ENCODE measurements at regions not wholly inside any gene's neighbourhood (a gene's known extent, or its start where the extent isn't known, plus 50 kb on each side); places are given as distances from the start of the nearest gene placed in this dataset.

- H3K27ac ChIP-seq (ENCODE audit: low read depth, low read length) = no peak overlapping the region
- DNase-seq (ENCODE audit: insufficient read length, low spot score, missing footprints) = no peak
- no peaks in the 10 kb centered on the region for H4K20me1 ChIP-seq (ENCODE audit: insufficient read depth, low read length)
- H3K4me1 ChIP-seq (ENCODE audit: insufficient read depth, low read length) = no peaks in the 10 kb centered on the region
- TF ChIP-seq CTCF (IDR thresholded peaks at IDR 0.05; ENCODE audit: extremely low read depth, low read depth, low read length) = no peak
- H3K36me3 ChIP-seq (ENCODE audit: insufficient read depth, low read length) = no peaks in the 10 kb centered on the region
- no peak overlapping the region for H2AFZ ChIP-seq (ENCODE audit: low read length)
- H3K79me2 ChIP-seq (ENCODE audit: insufficient read depth, low read length) = no peaks in the 10 kb centered on the region
- no peaks in the 10 kb centered on the region for H3K9me3 ChIP-seq (ENCODE audit: low read depth, low read length)
- H3K4me2 ChIP-seq (ENCODE audit: insufficient read depth, low read length) = no peak overlapping the region
- H3K4me3 ChIP-seq (ENCODE audit: insufficient read depth, low read length) = no peak overlapping the region
- H3K27me3 ChIP-seq (ENCODE audit: insufficient read depth, low read length) = no peaks in the 10 kb centered on the region
Observed at GRCh38 chr5:31121224-31121623, 72.3 kb upstream of the CDH6 start.

DNA sequence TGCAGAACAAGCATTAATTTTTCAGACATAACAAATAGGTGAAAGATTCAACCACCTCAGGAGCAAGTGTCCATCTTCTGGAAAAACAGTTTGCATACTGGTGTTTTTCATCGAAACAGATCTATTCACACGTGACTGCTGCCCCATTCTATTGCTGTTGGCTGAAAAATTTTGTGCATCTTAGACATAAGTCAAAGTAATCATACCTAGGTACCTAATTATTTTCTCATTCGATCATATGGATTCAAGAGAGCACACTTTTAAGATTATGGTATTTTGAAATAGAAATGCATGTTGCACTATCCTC is 72.9 kb upstream of the CDH6 start:
- no peak for DNase-seq (ENCODE audit: insufficient read length, low spot score, missing footprints)
- Histone ChIP-seq H3K4me2 (ENCODE audit: insufficient read depth, low read length) (no peak overlapping the region), H3K79me2 (ENCODE audit: insufficient read depth, low read length) (no peaks in the 10 kb centered on the region), H3K4me1 (ENCODE audit: insufficient read depth, low read length) (no peaks in the 10 kb centered on the region), H3K4me3 (ENCODE audit: insufficient read depth, low read length) (no peak overlapping the region), H2AFZ (ENCODE audit: low read length) (no peak overlapping the region), H3K9me3 (ENCODE audit: low read depth, low read length) (no peaks in the 10 kb centered on the region), H4K20me1 (ENCODE audit: insufficient read depth, low read length) (no peaks in the 10 kb centered on the region), H3K27ac (ENCODE audit: low read depth, low read length) (no peak overlapping the region), H3K27me3 (ENCODE audit: insufficient read depth, low read length) (no peaks in the 10 kb centered on the region), H3K36me3 (ENCODE audit: insufficient read depth, low read length) (no peaks in the 10 kb centered on the region)
- TF ChIP-seq CTCF (IDR thresholded peaks at IDR 0.05; ENCODE audit: extremely low read depth, low read depth, low read length) = no peak

DNA sequence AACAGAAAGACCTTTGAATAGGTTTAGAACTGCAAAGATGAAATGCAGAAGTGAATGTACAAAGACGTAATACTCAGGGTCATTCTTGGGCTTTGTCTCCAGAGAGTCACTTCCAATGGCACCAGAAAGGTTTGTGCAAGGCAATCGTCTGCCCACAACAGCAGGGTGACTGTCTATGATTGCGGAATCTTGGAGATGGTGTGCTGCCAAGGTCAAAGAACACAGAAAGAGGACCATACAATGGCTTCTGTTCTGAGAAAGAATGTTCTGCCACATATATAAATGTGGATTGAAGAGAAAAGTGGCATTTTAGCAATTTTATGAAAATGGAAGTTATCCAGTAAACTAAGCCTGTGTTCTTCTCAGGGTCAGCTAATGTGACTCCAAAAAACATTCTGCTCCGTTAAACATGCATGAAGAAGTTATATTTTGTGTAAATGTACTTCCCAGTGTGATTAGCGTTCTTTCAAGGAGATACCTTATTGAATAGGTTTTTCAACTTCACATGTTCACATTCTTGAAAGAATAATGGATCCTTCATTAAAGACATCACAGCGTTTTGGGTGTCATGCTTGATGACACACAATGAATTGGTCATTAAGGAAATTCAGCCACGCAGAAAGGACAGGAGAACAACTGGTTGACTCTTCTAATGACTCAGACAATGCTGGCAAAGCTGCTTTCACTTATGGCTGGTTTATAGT is 73.4 kb upstream of the CDH6 start:
- H3K4me3 ChIP-seq (ENCODE audit: insufficient read depth, low read length) = no peak overlapping the region
- H3K9me3 ChIP-seq (ENCODE audit: low read depth, low read length) = no peaks in the 10 kb centered on the region
- H2AFZ ChIP-seq (ENCODE audit: low read length) = no peak overlapping the region
- H3K27me3 ChIP-seq (ENCODE audit: insufficient read depth, low read length) = no peaks in the 10 kb centered on the region
- no peak overlapping the region for H3K4me2 ChIP-seq (ENCODE audit: insufficient read depth, low read length)
- no peaks in the 10 kb centered on the region for H3K79me2 ChIP-seq (ENCODE audit: insufficient read depth, low read length)
- TF ChIP-seq CTCF (IDR thresholded peaks at IDR 0.05; ENCODE audit: extremely low read depth, low read depth, low read length) = no peak
- no peaks in the 10 kb centered on the region for H4K20me1 ChIP-seq (ENCODE audit: insufficient read depth, low read length)
- H3K27ac ChIP-seq (ENCODE audit: low read depth, low read length) = no peak overlapping the region
- no peak for DNase-seq (ENCODE audit: insufficient read length, low spot score, missing footprints)
- no peaks in the 10 kb centered on the region for H3K36me3 ChIP-seq (ENCODE audit: insufficient read depth, low read length)
- no peaks in the 10 kb centered on the region for H3K4me1 ChIP-seq (ENCODE audit: insufficient read depth, low read length)

GRCh38 chr5:31116466-31117031 is 76.9 kb upstream of the CDH6 start:
- H3K4me2 ChIP-seq (ENCODE audit: insufficient read depth, low read length) = no peak overlapping the region
- no peak for TF ChIP-seq CTCF (IDR thresholded peaks at IDR 0.05; ENCODE audit: extremely low read depth, low read depth, low read length)
- H3K27ac ChIP-seq (ENCODE audit: low read depth, low read length) = no peak overlapping the region
- no peaks in the 10 kb centered on the region for H3K4me1 ChIP-seq (ENCODE audit: insufficient read depth, low read length)
- H3K27me3 ChIP-seq (ENCODE audit: insufficient read depth, low read length) = no peaks in the 10 kb centered on the region
- H4K20me1 ChIP-seq (ENCODE audit: insufficient read depth, low read length) = no peaks in the 10 kb centered on the region
- H3K79me2 ChIP-seq (ENCODE audit: insufficient read depth, low read length) = no peaks in the 10 kb centered on the region
- H3K4me3 ChIP-seq (ENCODE audit: insufficient read depth, low read length) = no peak overlapping the region
- no peak overlapping the region for H2AFZ ChIP-seq (ENCODE audit: low read length)
- no peaks in the 10 kb centered on the region for H3K9me3 ChIP-seq (ENCODE audit: low read depth, low read length)
- no peaks in the 10 kb centered on the region for H3K36me3 ChIP-seq (ENCODE audit: insufficient read depth, low read length)
- DNase-seq (ENCODE audit: insufficient read length, low spot score, missing footprints) = no peak

Data from osteoblast (primary cell).